ENCODE measurements at regions not wholly inside any gene's neighbourhood (a gene's known extent, or its start where the extent isn't known, plus 50 kb on each side); places are given as distances from the start of the nearest gene placed in this dataset.

DNA sequence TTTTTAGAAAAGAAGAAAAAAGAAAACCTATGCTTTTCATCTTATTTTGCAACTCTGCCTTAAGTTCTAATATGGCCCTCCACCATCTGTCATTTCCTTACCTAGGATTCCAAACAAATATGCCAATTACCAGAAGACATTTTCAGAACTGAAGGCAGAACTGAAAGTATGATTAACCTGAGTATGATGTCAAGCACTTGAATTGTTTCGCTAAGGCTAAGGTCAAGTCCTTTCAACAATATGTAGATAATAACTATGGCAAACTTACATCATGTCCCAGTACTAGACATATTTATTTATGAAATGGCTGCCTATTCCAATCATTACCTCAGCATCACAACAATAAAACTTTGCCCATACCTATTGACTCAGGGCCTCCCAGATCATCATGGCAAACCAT lies 91.0 kb downstream of the OR13H1 start:
- TF ChIP-seq EZH2phosphoT487 (IDR thresholded peaks at IDR 0.05; ENCODE audit: borderline replicate concordance, low read length) = no peak
- no peak for TF ChIP-seq CTCF (conservative IDR thresholded peaks at IDR 0.05; ENCODE audit: low read depth, low read length)
